Panc1 (cell line): ENCODE measurements at regions not wholly inside any gene's neighbourhood (a gene's known extent, or its start where the extent isn't known, plus 50 kb on each side); places are given as distances from the start of the nearest gene placed in this dataset.

Experiments
- ATAC-seq: fragments of 200-7000 bp; cut with Tn5 transposase; 2 replicates; pipeline ENCODE4 v1.9.1; 2020; ENCODE audit warnings: mild to moderate bottlenecking, moderate library complexity
- BruUV-seq: library from RNA; stranded (reverse); fragments of 400-500 nt; replicated peaks from 2 replicates; lab custom pipeline; 2021; lab: Mats Ljungman, UMichigan
- CTCF ChIA-PET: fragments of 300-600 bp; sonication (Branson Sonifier 250); formaldehyde crosslinking; loops from one replicate; lab custom pipeline; 2022; ENCODE audit warnings: antibody characterized with exemption; lab: Charles Lee
- POLR2A ChIA-PET: fragments of 300-600 bp; sonication (Branson Sonifier 250); formaldehyde crosslinking; loops from one replicate; lab custom pipeline; 2022; ENCODE audit warnings: antibody characterized with exemption; lab: Charles Lee
- DNase-seq: peaks from one replicate; pipeline ENCODE4 v3.0.0-alpha.2; 2010; ENCODE audit warnings: low read depth, low spot score
- H3K27ac ChIP-seq: 2 replicates; pipeline ENCODE4 v1.5.1; 2011; ENCODE audit warnings: mild to moderate bottlenecking, low read length, inconsistent platforms
- H3K27me3 ChIP-seq: fragments of 200-500 bp; sonication (Bioruptor generic); 2 replicates; pipeline ENCODE4 v1.6.0; 2014; ENCODE audit warnings: low read length, inconsistent platforms; ENCODE audit not compliant: control insufficient read depth, insufficient read depth
- H3K36me3 ChIP-seq: fragments of 200-500 bp; sonication (Bioruptor generic); 2 replicates; pipeline ENCODE4 v1.5.1; 2014; ENCODE audit warnings: inconsistent platforms, mild to moderate bottlenecking, low read length, moderate library complexity; ENCODE audit not compliant: control insufficient read depth, insufficient read depth
- H3K4me1 ChIP-seq: 2 replicates; pipeline ENCODE4 v1.5.1; 2011; ENCODE audit warnings: inconsistent platforms, mild to moderate bottlenecking, low read length, moderate library complexity; ENCODE audit not compliant: control insufficient read depth, insufficient read depth
- H3K4me3 ChIP-seq, 2 experiments: 2 replicates each; pipeline ENCODE4 v1.5.1; 2011 to 2012; ENCODE audit warnings: low read depth in 2 of 2, low read length in 2 of 2, mild to moderate bottlenecking in 2 of 2, inconsistent platforms in 1 of 2, moderate library complexity in 1 of 2
- H3K9me3 ChIP-seq: fragments of 200-500 bp; sonication (Bioruptor generic); 2 replicates; pipeline ENCODE4 v1.5.1; 2014; ENCODE audit warnings: low read depth, mild to moderate bottlenecking, inconsistent platforms, low read length, moderate library complexity; ENCODE audit not compliant: control insufficient read depth, insufficient read depth
- CTCF ChIP-seq: fragments of 450-650 bp; IDR thresholded peaks from 2 replicates; pipeline ENCODE4 v1.5.1; 2017; ENCODE audit warnings: mild to moderate bottlenecking
- POLR2AphosphoS5 ChIP-seq: IDR thresholded peaks from 2 replicates; pipeline ENCODE4 v1.6.1; 2012; ENCODE audit warnings: mild to moderate bottlenecking, low read depth, low read length, moderate library complexity
- REST ChIP-seq, 2 experiments: IDR thresholded peaks; 2 replicates each; pipeline ENCODE4 v1.6.1; 2011 to 2012; ENCODE audit warnings: low read depth in 2 of 2, control low read depth in 1 of 2, low read length in 1 of 2, mild to moderate bottlenecking in 1 of 2, moderate library complexity in 1 of 2; ENCODE audit not compliant: insufficient read depth in 1 of 2
- SIN3A ChIP-seq: IDR thresholded peaks from 2 replicates; pipeline ENCODE4 v1.6.1; 2012; ENCODE audit warnings: low read depth, mild to moderate bottlenecking, low read length, moderate library complexity, borderline replicate concordance; ENCODE audit not compliant: insufficient read depth
- TCF7L2 ChIP-seq: IDR thresholded peaks from 2 replicates; pipeline ENCODE4 v1.6.1; 2011; ENCODE audit warnings: mild to moderate bottlenecking, low read depth, low read length, inconsistent platforms
- in situ Hi-C: cut with HindIII; loops from 2 replicates; pipeline ENCODE4 v1.10.0; 2016; ENCODE audit warnings: low sequenced_read_pairs, low pct_unique_long_range_greater_than_20kb
- intact Hi-C: fragments of 100-400 bp; cut with micrococcal nuclease; formaldehyde crosslinking; loops from one replicate; pipeline ENCODE4 v1.10.0; 2022; ENCODE audit not compliant: unreplicated experiment

- CTCF ChIA-PET: no interaction called here
- peaks cover 8% of the 10 kb centered on the region; the same call in 1 of the 2 replicates for H3K27me3 ChIP-seq
- no peak for DNase-seq
- no peaks in the 10 kb centered on the region for H3K9me3 ChIP-seq
- TF ChIP-seq SIN3A: no peak
- TF ChIP-seq REST (IDR thresholded peaks at IDR 0.05; ENCODE audit: insufficient read depth in 1 of 2, low read depth in 2 of 2, low read length in 1 of 2): no peak
- no peak for TF ChIP-seq CTCF
- TF ChIP-seq POLR2AphosphoS5: no peak
- TF ChIP-seq TCF7L2: no peak
- in situ Hi-C loops: no loop called here
- H3K27ac ChIP-seq: no peak overlapping the region
- no peak for ATAC-seq
- H3K36me3 ChIP-seq: no peaks in the 10 kb centered on the region
- BruUV-seq: no TSS peak
- POLR2A ChIA-PET: no interaction called here
- intact Hi-C loops: no loop called here
- no peak overlapping the region for H3K4me3 ChIP-seq
- H3K4me1 ChIP-seq: no peaks in the 10 kb centered on the region
Measured at GRCh38 chr2:236949089-236949905, 136.4 kb upstream of the COPS8 start.

- intact Hi-C loops: no loop called here
- Histone ChIP-seq H3K27me3 (peaks cover 10% of the 10 kb centered on the region), H3K9me3 (no peaks in the 10 kb centered on the region), H3K36me3 (no peaks in the 10 kb centered on the region), H3K27ac (no peak overlapping the region), H3K4me3 (no peak overlapping the region), H3K4me1 (no peaks in the 10 kb centered on the region)
- ChIA-PET CTCF (no interaction called here), POLR2A (no interaction called here)
- TF ChIP-seq CTCF: no peak
- TF ChIP-seq SIN3A: no peak
- no peak for TF ChIP-seq TCF7L2
- no peak for TF ChIP-seq POLR2AphosphoS5
- TF ChIP-seq REST (IDR thresholded peaks at IDR 0.05; ENCODE audit: insufficient read depth in 1 of 2, low read depth in 2 of 2, low read length in 1 of 2): no peak
- DNase-seq (no peak), ATAC-seq (no peak)
- in situ Hi-C loops: no loop called here
- BruUV-seq: no TSS peak
Measured at GRCh38 chr2:236951830-236952475, 133.7 kb upstream of the COPS8 start.
